ENCODE measurements at regions not wholly inside any gene's neighbourhood (a gene's known extent, or its start where the extent isn't known, plus 50 kb on each side); places are given as distances from the start of the nearest gene placed in this dataset.
A peak's percentile ranks its signal among the peaks of the same experiment; 100 is the strongest.

DNA sequence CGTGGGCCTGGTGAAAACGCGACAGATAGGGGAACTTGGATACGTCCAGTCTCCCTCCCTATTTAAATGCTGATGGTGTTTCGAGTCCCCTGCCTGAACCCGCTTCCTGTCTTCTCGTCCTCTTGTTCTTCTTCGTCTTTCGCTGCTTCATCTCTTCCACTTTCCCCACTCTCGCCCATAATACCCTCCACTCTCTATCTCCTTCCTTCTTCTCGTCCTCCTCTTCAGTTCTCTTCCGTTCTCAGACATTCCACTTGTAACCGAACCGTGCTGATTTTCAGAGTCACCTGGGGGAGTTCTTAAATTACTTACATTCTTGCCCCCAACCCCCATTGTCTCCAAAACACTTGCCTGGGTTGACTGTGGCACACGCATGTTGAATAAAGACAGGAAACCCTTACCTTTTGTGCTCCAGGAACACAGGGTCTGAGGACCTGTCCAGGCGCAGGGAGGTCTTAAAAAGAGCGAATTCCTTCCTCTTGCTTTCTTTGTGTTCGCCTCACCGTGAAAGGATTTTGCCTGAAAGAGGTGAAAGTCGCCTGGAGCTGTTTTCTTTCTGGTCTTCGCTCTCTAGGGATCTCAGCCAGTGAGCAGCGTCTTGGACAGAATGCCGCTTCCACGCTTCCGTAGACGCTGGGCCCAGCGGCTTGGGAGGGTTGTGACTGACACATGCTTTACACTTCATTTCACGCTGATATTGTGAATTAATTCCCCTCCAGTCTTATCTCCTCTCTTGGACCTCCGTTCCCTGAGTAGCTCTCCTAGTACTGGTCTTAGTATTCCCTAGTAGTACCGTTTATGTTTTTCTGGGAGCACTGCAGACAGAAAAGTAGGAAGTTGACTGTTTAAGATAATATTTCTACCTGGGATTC, 184.0 kb downstream of the GPX5 start:
- DNase-seq = peak; percentile 23

DNA sequence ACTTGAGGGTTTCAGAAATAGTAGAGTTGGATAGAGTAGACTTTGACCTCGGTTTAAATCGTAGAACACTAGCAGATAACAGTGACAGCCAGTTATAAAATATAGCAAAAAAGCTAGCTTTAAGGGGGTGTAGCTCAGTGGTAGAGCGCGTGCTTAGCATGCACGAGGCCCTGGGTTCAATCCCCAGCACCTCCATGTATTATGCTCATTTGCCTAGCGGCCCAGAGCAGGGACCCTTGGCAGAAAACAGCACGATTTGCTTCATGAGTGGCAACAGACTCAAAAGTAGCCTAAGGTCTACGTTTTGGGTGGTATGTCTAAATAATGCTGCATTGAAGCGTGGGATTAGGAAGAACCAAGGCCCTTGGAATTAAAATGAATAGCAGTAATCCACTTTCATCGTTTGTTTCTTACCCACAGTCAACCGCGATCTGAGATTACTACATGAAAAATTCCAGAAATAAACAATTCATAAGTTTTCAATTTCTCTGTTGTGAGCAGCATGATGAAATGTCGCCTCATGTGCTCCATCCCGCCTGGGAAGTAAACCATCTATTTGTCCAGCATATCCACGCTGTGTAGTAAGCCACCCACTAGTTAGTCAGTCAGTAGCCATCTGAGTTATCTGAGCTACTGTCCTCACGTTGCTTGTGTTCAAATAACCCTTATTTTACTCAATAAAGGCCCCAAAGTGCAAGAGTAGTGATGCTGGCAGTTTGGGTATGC, 184.9 kb downstream of the GPX5 start:
- DNase-seq = peak; percentile 89

DNA sequence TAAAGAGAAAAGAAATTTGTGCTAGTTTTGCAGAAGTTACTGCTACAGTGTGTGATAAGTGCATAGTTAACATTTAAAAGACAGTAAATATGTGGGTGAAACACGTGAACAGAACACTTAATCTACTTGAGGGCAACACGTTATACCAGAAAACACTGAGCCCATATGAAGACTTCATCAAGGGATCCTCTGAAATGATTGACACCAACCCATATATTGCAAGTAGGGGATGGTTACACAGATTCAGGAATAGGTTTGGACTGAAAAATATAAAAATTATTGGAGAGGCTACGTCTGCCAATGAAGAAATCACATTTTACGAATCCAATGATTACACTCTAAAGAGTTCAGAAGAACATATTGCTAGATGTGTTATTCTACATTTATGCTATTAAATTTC, 185.6 kb downstream of the GPX5 start:
- DNase-seq = no peak

DNA sequence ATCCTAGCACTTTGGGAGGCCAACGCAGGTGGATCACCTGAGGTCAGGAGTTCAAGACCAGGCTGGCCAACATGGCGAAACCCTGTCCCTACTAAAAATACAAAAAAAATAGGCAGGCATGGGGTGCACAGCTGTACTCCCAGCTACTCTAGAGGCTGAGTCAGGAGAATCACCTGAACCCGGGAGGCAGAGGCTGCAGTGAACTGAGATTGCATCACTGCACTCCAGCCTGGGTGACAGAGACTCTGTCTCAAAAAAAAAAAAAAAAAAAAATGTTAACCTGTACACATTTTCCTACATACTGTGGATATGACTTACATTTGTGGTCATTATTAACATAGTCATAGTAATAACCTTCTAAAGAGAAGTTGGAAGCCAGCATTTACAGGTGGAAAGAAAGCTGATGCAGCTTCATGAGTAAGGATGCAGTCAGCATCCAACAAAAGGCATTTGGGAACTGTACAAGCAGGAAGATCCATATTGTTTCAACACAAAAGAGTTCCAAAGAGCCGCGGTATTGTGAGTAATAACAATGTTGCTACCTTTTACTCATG, 186.2 kb downstream of the GPX5 start:
- no peak for DNase-seq

DNA sequence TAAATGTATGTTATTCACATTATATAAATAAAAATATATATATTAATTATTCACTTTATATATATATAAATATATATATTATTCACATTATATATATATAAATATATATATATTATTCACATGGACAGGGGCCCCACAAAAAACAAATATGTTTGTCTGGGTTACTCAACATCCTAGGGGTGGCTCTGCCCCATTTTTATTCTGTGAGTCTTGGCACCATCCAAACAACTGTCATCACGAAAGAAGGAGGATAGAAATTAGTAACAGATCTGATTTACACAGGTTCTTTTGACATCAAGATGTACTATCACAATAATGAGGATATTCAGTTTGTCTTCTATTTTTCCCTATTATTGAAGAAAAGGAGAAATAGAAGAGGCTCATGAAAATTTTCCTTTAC, 187.3 kb downstream of the GPX5 start:
- no peak for DNase-seq

DNA sequence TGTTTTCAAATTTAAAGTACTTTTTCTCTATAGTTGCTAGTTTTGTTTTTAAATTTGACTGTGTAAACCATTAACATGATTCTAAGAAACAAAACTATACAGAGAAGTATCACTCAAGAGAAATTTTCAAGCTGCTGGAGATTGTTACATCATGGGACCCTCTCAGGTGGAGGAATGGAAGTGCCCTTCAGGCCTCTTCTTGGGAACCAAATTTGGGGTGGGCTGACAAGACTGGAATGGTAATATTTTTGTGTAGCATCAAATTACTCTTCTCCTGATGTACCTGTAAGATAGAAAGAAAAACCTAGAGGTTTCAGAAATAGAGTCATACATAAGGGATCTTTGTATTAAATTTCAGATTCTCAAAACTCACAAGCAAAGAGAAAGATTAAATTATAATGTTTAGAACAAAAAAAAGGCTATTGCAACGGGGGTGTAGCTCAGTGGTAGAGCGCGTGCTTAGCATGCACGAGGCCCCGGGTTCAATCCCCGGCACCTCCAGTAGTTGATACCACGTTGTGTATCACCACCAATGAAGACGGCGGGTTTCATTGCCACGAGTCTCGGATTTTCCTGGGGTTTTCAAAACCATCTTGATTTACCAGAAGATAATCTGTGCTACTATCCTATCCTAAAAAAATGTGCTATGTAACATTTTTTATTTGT, 193.7 kb downstream of the GPX5 start:
- DNase-seq = peak; percentile 84

DNA sequence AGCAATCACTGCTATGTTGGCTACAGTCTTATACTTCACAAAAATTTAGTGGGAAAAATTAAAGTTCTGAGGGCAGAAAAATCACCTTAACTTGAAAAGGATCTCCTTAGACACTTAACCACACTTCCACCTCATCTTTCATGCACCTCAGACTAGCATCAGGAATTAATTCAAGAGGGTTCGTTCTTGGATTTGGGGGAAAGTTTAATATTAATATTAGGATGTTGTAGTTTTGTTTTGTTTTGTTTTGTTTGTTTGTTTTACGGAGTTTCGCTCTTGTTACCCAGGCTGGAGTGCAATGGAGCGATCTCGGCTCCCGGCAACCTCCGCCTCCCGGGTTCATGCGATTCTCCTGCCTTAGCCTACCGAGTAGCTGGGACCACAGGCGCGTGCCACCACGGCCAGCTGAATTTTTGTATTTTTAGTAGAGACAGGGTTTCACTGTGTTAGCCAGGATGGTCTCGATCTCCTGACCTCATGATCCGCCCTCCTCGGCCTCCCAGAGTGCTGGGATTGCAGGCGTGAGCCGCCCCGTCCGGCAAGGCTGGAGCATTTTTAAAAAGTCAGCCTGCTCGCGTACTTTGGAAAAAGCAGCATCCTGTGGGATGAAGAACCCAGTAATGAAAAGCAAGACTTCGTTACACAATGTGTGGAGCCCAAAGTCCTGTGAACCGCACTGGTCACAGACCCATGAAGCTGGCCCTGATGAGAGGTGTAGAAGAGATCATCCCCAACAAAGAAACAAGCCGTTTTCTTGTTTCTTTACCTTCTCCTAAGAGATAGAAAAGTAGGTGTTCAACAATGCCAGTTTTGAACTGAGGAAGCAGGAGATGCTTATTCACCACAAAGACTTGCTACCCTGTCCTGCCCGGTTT, 194.9 kb downstream of the GPX5 start:
- no peak for DNase-seq

DNA sequence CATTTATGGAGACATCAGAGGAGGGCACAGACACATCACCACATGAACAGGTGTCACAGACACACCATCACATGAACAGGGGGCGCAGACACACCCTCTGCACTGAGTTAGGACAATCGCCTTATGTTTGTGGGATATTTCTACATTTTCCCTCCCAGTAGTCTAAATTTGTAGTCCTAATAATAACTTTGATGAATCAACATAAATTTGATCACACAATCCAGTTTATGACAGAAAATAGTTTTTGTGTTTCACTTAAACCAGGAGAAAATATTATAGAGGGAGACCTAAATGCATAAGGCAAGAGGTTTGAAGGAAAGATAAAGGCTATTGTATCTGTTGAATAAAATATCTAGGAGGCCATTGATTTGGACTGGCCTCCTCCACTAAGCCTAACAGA, 195.7 kb downstream of the GPX5 start:
- no peak for DNase-seq

DNA sequence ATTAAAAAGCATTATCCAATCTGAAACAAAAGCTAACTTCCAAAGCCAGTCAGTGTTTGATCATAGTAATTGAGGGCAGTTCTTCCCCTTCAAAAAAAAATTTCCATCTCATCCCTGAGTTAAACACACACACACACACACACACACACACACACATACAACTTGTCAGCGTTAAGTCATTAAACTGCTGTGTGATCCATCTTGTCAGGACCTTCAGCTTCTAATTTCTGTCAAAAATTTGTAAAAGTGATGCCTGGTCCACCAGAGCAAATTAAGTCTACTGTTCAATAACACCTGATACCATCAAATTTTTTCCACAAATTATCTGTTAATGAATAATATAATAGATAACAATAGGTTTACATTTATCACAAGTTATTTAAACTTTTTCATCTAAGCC, 198.7 kb downstream of the GPX5 start:
- no peak for DNase-seq

DNA sequence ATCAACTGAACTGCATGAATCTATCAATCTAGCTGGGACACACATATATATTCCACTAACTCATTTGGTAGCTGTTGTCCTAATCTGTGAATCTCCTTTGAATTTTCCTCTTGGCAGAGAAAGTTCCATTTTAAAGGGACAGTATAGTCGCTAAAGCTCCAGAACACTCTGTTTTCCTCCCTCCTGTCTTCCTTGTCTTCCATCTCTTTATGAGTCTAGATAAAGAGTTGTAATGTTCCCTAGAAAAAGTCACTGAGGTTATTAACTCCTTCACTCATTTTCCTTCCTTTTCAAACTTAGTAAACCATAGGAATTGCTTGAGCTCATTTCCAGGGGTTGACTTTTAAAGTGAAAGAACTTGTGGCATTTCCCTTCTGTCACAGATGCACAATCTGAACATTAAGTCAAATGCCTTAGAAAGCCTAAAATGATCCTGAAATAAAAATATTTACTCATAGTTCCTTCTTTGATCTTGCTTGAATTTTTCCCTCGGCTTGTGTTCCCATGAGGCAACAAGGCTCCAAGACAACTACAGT, 198.4 kb downstream of the TRIM27 start:
- DNase-seq = no peak

DNA sequence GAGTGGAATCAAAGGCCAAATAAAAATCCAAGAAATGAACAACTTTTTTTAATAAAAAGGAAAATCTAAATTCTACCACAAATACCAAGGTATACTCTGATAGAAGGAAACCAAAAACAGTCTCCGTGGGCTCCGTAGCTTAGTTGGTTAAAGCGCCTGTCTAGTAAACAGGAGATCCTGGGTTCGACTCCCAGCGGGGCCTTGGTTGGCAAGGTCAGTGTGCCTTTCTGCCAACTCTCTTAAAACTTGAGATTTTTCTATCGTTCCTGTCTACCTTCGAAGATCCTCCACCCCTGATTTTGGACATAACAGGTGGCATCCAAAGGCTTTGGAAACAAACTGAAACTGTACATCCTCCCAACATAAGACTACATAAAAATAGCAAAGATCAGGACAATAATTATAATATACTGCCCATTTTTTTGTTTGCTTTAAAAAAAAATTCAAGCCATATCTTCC, 197.9 kb downstream of the TRIM27 start:
- peak; percentile 78 for DNase-seq

DNA sequence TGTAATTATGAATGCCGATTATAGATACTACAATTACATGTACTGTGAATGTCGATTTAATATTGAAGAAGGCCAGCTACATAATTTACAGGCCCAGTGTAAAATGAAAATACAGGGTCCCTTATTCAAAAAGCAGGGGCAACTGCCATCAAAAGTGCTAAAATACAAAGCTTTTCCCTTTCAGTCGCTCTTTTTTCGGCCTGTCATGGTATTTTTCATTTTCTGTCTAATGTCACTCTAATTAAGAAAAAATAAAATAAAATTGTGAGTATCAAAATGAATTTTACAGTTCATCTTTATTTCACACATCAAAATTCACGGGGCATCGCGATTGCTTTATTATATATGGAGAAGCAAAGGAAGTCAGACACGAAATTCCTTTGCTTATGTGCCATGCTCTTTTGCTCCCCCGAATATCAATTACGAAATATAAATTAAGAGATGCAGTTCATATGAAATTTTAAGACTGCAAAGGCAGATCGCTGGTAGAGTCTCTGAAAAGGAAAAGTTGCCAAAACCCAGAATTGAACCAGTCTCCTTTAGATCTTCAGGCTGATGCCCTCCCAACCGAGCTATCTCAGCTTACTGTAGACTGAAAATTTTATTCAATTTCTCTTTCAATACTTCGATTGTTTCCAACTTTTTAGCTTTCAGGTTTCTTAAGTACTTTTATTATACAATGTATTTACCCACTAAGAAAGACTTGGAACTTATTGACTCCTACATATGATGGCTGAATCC, 197.0 kb downstream of the TRIM27 start:
- DNase-seq = no peak

DNA sequence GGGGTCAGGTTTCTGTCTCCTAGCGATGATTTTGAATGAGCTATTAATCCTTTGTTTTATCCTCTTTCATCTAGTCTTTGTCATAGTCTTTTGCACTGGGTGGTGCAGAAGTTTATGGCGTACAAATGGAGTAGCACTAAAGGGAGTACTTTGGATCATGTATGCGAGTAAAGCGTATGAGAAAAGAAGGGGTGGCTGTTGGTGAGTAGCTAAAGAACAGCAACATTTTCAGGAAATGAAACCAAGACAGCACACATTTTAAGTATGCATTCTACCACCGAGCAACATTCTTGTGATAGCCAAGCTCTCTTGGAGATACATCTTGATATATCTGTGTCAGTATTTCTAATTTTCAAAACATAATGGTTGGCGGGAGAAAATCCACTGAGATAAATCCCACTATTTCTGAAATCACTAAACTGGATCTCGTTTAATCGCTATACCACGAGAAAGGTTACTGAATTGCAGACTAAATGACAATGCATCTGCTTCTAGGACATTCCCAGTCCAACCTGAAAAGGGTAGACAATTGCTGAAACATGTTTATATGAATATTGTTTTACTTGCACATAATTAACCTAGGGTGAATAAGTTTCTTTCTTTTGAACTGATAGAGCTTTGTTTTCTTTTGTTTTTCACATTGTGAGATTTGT, 196.1 kb downstream of the TRIM27 start:
- DNase-seq = no peak

DNA sequence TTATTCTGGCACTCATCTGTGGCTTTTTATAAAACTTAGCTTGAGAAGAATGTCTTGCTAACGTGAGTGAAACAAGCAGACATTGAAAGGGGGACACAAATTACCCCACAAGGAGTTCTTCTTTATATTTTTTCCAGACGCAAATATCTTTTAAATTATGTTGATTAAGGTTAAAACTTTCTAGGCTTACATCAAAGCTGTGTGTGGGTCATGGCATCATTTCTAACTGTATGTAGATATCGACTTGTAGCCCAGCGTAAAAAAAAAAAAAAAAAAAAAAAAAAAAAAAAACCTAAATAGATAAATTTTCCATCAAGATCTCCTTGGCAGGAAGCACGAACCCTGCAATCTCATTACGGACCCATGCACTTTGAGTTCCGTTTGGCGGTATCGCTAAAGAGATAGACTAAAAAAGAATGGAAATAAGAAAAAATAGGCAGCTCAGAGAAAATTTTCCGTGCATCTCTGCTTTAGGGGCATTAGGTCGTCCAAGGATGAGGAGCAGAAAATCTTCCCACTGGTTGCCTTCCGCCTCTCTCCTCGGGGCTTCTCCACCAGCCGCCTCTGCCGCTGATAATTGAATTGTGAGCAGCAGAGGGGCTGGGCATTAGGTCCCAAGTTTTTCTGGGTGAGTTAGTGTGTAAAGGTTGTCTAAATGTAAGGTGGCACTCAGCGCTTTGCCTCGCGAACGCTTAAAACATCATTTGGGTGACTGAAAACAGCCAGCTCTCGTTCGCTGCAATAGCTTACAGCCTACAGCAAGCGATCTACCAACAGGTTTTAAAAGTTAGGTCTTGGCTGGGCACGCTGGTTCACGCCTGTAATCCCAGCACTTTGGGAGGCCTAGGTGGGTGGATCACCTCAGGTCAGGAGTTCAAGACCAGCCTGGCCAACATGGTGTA, 194.0 kb downstream of the TRIM27 start:
- no peak for DNase-seq

DNA sequence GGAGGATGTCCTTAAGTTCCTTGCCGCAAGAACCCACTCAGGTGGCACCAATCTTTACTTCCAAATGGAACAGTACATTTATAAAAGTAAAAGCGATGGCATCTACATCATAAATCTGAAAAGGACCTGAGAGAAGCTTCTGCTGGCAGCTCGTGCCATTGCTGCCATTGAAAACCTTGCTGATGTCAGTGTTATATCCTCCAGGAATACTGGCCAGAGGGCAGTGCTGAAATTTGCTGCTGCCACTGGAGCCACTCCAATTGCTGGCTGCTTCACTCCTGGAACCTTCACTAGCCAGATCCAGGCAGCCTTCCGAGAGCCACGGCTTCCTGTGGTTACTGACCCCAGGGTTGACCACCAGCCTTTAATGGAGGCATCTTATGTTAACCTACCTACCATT, 191.7 kb downstream of the TRIM27 start:
- DNase-seq = no peak

DNA sequence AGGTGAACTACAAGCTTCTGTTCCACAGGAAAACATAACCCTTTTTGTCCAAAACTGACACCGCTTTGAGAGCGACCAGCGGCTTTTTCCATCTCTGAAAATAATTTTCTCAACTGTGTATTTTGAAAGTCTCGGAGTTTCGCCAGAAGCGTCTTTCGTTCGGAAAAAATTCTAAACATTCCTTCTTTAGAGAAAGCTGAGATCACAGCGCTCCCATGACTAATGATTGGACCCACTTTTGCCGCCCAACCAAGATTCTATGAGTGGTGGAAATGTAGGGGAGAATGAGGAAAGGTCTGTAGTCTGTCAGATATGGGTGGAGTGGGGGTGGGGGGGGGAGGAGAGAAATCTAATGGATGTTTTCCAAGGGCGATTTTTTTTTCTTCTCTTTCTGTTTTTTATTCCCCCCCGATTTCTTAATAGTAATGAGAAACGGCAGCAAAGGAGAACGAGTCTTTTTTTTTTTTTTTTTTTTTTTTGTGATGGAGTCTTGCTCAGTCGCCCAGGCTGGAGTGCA, 189.3 kb downstream of the TRIM27 start:
- DNase-seq = no peak

DNA sequence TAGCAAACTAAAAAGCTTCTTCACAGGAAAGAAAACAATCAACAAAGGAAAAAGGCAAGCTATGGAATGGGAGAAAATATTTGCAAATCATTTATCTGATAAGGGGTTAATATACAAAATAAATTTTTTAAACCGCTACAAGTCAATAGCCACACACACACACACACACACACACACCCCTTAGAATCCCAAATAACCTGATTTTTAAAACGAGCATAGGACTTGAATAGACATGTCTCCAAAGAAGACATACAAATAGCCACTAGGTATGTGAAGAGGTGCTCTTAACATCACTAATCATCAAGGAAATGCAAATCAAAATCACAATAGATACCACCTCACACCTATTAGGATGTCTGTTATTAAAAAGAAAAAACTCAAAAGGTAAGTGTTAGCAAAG, 187.7 kb downstream of the TRIM27 start:
- no peak for DNase-seq

DNA sequence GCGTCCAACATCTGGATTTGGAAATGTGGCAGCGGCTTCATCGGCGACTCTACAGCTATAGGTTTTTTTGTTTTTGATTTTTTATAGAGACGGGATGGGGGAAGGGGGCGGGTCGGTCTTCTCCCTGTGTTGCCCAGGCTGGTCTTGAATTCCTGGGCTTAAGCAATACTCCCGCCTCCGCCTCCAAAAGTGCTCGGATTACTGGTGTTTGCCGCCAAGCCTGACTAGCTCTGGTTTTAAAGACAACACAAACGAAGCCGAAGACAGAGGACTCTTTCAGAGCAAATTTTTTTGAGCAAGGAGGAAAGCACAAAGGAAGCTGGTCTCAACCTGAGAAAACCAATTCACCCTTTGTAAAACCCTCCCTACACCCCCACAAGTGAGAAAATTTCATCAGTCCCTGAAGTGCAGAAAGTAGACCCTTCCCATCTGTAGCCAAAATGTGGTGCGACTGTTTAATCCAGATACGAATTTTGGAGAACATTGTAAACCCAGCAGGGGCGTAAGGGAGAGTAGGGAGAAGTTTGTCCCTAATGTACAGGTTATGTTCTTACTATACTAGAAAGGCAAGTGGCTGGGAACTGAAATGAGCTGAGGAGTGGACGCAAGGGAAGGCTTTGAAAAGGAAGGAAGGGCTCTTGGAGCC, 185.9 kb downstream of the TRIM27 start:
- DNase-seq = no peak

DNA sequence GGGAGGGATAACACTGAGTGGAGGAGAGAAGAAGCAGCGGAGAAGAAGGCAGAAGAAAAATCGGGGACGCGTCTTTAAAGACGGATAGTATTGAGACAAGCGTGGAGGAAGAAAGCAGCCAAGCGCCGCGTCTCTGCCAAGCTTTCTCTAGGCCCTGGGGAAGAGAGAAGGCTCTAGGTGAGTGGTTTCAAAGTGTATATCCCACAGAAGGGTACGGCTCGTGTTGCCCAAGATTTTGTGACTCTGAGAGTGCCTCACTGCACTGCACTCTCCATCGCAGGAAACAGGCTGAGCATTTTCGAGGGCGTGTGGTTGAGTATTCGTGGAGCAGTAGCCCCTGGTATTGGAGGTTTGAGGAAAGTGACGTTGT, 185.4 kb downstream of the TRIM27 start:
- DNase-seq = no peak

Measured in activated CD4-positive, alpha-beta T cell treated with anti-CD3 and anti-CD28 coated beads, Interleukin-10, Interleukin-2, amounts not matched to agents 100 ng/mL and 50 ng/mL, durations not matched to agents 16 hours and 8 hours (primary cell).